Epithelial cell of esophagus (primary cell): ENCODE measurements at regions not wholly inside any gene's neighbourhood (a gene's known extent, or its start where the extent isn't known, plus 50 kb on each side); places are given as distances from the start of the nearest gene placed in this dataset.

ENCODE experiments used
- DNase-seq: peaks from one replicate; pipeline ENCODE4 v3.0.0; 2010; ENCODE audit warnings: low read depth
- H3K4me3 ChIP-seq: 2 replicates; pipeline ENCODE4 v1.5.1; 2011; ENCODE audit warnings: mild to moderate bottlenecking, low read length, control low read depth
- CTCF ChIP-seq: IDR thresholded peaks from 2 replicates; pipeline ENCODE4 v1.5.1; 2011; ENCODE audit warnings: low read depth, mild to moderate bottlenecking, low read length, control low read depth, inconsistent platforms; ENCODE audit not compliant: insufficient read depth; ENCODE audit errors: missing control alignments

DNA sequence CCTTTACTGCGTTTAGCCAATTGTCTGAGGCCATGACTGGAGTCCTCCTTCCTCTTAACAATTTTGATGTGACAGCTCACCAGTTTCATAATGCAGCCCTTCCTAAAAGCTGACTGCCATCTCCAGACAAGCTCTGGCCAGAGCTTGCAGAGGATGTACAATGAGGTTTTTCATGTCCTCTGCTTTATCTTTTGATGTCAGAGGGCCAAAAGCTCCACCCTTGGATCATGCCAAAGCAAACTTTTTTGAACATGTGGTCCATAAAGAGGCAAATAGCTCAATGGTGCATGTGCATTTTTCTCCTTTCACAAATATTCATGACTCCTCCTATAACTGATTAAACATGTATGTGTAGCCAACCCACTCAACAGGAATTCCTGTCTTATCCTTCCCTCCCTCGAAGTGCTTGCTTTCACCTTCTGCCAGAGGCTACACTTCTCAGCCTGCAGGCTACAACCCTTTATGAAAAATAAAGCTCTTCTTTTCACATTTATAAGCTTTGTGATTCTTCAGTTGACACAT is 266.2 kb downstream of the FBXO15 start:
- TF ChIP-seq CTCF = no peak
- DNase-seq = no peak
- no peak overlapping the region for H3K4me3 ChIP-seq

GRCh38 chr18:73880387-73880786 is 267.2 kb downstream of the FBXO15 start:
- no peak for DNase-seq
- H3K4me3 ChIP-seq = no peak overlapping the region
- no peak for TF ChIP-seq CTCF

DNA sequence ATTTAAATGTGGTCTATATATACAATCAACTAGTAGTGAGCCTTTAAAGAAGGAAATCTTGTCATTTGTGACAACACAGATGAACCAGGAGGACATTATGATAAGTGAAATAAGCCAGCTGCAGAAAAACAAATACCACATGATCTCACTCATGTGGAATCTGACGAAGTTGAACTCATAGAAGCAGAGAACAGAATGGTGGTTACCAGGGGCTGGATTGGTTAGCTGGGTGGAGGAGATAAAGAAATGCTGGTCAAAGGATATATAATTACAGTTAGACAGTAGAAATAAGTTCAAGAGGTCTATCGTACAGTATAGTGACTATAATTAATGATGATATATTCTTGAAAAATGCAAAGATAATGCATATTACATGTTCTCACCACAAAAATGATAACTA is 267.9 kb downstream of the FBXO15 start:
- DNase-seq = no peak
- TF ChIP-seq CTCF = no peak

DNA sequence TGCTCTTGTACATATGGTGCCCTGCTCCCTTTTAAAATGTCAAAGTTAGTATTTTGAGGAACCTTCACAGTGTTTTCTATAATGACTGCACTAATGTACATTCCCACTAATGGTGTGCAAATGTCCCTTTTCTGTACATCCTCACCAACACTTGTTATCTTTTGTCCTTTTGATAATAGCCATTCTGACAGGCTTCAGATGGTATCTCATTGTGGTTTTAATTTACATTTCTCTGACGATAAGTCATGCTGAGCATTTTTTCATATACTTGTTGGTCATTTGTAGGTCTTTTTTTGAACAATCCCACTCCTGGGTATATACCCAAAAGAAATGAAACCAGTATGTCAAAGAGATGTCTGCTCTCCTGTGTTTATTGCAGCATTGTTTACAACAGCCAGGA is 268.3 kb downstream of the FBXO15 start:
- no peak for DNase-seq
- no peak for TF ChIP-seq CTCF
- H3K4me3 ChIP-seq = no peak overlapping the region

More for the DNA sequence above, 267.9 kb downstream of the FBXO15 start:
- H3K4me3 ChIP-seq = no peak overlapping the region

DNA sequence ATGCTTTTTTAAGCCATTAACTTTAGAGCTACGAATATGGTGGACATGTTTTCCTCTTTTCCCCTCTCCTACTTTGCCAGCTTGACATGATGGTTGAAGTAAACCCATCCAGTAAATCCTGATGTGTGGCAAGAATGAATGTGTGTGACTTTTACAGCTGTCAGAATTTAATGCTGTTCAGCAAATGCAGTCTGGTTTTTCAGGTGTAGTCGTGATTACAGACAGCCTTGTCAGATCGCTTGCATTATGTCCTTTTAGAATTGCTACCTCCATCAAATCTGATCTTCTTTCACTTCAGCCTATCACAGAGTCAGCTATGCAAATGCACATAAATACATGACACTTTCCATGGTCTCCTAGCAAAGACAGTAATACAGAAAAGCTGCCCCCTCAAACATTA is 278.5 kb downstream of the FBXO15 start:
- no peak for TF ChIP-seq CTCF
- no peak for DNase-seq

GRCh38 chr18:73861771-73862170 is 285.9 kb downstream of the FBXO15 start:
- DNase-seq = no peak
- no peak overlapping the region for H3K4me3 ChIP-seq
- TF ChIP-seq CTCF = no peak

More for the DNA sequence above, 278.5 kb downstream of the FBXO15 start:
- no peak overlapping the region for H3K4me3 ChIP-seq

DNA sequence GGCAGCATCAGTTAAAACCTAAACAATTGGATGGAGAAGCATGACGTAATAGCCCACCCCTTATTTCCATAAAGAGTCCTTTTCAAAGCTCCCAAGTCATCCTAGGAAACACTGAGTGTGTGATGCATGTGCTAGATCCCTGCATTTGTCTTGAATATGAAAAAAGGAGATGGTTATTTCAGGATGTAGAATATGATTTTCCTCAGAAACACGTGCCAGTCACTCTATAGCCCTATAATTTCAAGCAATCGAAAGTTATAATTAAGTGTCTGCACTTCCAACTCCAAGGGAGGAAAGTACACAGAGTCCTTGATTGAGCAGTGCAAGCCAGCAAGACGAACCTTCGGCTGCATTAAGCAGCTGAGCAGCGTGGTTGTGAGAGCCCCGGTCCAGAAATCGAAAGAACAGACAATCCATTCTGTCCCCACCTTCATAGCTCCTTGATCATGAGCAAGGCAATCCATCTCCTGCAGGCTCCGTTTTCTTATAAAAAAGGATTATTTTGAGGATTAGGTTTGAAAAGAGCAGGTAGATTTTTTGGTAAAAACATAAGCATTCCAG is 287.7 kb downstream of the FBXO15 start:
- no peak overlapping the region for H3K4me3 ChIP-seq
- no peak for DNase-seq
- TF ChIP-seq CTCF = no peak
